Epithelial cell of esophagus (primary cell): ENCODE measurements at regions not wholly inside any gene's neighbourhood (a gene's known extent, or its start where the extent isn't known, plus 50 kb on each side); places are given as distances from the start of the nearest gene placed in this dataset.

Experiments used
- DNase-seq: peaks from one replicate; pipeline ENCODE4 v3.0.0; 2010; ENCODE audit warnings: low read depth
- H3K4me3 ChIP-seq: 2 replicates; pipeline ENCODE4 v1.5.1; 2011; ENCODE audit warnings: mild to moderate bottlenecking, low read length, control low read depth
- TF ChIP-seq, protein P1 (sequence below): IDR thresholded peaks from 2 replicates; pipeline ENCODE4 v1.5.1; 2011; ENCODE audit warnings: low read depth, mild to moderate bottlenecking, low read length, control low read depth, inconsistent platforms; ENCODE audit not compliant: insufficient read depth; ENCODE audit errors: missing control alignments

DNA sequence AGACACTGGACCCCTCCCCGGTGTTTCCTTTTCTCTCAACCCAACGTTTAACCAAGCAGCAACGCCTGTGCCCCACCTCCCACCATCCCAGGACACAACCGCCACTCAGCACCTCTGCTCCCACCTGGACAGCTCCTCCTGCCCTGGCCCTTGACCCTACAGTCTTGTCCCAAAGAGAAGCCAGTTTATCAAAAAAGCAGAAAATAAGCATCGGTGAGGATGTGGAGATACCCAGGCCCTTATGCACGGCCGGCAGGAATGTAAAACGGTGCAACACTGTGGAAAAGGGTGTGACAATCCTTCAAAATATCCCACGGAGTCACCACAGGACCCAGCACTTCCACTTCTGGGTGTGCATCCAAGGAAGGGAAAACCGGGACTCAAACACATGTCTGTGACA, 176.2 kb upstream of the RNF32 start:
- no peak for DNase-seq
- TF ChIP-seq, protein P1, sequence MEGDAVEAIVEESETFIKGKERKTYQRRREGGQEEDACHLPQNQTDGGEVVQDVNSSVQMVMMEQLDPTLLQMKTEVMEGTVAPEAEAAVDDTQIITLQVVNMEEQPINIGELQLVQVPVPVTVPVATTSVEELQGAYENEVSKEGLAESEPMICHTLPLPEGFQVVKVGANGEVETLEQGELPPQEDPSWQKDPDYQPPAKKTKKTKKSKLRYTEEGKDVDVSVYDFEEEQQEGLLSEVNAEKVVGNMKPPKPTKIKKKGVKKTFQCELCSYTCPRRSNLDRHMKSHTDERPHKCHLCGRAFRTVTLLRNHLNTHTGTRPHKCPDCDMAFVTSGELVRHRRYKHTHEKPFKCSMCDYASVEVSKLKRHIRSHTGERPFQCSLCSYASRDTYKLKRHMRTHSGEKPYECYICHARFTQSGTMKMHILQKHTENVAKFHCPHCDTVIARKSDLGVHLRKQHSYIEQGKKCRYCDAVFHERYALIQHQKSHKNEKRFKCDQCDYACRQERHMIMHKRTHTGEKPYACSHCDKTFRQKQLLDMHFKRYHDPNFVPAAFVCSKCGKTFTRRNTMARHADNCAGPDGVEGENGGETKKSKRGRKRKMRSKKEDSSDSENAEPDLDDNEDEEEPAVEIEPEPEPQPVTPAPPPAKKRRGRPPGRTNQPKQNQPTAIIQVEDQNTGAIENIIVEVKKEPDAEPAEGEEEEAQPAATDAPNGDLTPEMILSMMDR: no peak
- no peak overlapping the region for H3K4me3 ChIP-seq

DNA sequence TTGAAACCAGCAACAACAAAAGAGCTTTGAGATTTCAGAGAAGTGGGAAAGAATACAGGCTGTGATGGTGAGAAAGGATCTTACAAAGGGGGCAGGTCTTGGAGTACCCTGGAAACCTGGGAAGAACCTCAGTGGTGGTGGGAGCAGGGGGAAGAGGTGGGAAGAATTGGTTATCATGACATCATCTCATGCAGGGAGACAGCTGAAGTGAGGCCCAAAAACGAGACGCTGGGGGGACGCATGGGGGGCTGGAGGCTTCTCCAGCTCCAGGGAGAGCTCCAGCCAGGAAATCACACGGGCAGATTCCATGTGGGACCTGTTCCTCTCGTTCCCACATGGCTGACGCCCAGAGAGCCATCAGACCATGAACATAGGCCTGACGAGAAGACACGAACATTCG, 177.3 kb upstream of the RNF32 start:
- DNase-seq: no peak
- TF ChIP-seq, protein P1: no peak
- no peak overlapping the region for H3K4me3 ChIP-seq

DNA sequence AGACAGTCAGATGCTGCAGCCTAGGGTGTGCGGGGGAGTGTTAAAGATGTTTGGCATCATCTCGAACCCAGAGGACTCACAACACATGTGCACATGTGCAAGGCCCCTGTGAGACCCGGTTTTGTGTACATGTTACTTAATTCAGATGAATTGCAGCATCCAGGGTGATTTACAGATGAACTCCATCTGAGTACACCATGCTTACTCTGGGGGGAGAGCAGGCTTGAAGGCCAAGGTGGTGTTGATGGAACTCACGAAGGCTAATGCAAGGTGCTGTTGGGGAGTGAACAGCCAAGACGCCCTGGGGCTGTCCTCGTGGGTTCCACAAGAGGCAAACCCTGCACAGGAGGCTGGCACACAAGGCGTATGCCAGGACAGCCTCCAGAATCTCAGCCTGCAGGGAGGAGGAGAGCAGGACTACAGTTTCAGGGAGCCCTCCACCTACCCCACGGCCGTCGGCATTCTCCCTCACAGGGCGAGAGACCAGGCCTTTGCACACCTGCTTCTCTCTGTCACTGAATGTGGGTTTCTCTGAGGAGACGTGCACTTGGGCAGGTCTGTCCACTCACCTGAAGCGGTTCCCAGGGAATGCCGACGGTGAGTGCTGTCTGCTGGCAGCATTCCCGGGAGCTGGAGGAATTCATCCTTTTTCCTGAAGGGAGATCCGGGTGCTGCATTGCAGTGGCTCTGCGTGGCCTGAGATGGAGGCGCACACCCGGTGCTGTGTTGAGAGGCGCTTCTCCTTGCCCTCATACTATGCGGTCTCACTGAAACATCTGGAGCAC, 178.5 kb upstream of the RNF32 start:
- no peak overlapping the region for H3K4me3 ChIP-seq
- TF ChIP-seq, protein P1: no peak
- DNase-seq: no peak

DNA sequence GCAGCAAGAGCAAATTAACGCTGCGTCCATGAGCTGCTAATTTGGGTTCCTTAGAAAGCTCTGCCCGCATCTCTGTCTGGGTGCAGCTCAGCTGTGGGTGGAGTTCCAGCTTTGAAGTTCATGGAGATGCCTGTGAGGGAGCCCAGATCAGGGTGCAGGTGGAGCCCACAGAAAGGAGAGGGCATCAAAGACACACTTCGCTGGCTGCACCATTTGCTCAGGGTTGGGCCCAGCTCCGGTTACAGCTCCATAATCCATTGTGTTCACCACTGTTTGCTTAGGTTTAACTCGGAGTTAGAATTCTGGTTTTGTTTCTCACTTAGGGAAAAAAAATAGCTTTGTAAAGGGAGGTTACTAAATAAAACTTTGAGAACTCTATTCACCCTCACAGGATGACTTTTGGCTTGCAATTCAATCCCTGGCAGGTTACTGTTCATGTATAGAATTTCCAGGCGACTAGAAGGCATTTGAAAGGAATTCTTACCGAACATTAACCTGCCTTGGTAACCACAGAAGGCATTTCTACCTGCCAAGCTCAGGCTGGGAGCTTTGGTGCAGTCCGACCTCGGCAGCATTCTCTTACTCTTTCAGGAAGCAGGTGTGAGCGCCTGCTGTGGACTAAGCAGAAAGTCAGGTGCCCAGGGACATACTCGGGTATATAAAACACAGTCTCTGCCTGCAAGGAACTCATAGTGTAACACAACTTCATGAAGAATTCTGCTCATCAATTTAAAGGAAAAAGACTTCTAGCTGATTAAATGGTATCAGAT, 179.5 kb upstream of the RNF32 start:
- DNase-seq: no peak
- TF ChIP-seq, protein P1: no peak

DNA sequence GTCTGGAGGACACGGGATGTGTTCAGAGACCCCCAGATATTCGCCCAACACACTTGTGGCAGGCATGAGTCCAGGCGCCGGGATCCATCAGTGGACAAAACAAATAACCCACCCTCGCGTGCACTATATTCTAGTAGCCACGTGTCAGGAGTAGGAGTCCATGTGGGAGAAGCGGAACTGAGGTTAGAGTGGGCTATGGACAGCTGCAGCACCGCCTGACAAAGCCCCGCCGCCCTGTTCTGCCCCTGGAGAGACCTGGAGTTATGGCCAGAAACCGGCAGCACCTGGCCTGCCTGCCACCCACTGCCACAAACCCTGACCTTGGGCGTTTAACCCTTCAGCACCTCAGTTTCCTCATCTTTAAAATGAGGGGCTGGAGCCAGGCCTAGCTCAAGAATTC, 181.0 kb upstream of the RNF32 start:
- H3K4me3 ChIP-seq: no peak overlapping the region
- TF ChIP-seq, protein P1: no peak
- DNase-seq: no peak

More for the DNA sequence above, 179.5 kb upstream of the RNF32 start:
- H3K4me3 ChIP-seq: no peak overlapping the region

DNA sequence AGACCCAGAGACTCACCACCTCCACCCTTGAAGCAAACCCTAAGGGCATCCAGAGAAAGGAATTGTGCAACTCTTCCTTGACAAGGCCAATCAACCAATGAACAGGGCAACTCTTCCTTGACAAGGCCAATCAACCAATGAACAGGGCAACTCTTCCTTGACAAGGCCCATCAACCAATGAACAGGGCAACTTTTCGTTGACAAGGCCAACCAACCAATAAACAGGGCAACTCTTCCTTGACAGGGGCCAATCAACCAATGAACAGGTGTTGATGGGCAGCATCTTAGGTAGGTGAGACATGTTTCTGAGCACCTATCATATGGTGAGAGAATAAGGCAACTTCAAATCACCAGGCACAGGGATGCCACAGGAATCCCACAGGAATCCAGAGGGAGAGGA, 181.5 kb upstream of the RNF32 start:
- no peak for DNase-seq
- TF ChIP-seq, protein P1: no peak
- no peak overlapping the region for H3K4me3 ChIP-seq
